ENCODE measurements at regions not wholly inside any gene's neighbourhood (a gene's known extent, or its start where the extent isn't known, plus 50 kb on each side); places are given as distances from the start of the nearest gene placed in this dataset.

- TF ChIP-seq SIX5 (IDR thresholded peaks at IDR 0.05; ENCODE audit: low read depth, low read length) (no peak), POU5F1 (IDR thresholded peaks at IDR 0.05; ENCODE audit: low read depth, low read length) (no peak), SP1 (IDR thresholded peaks at IDR 0.05; ENCODE audit: low read depth, low read length) (no peak), POLR2A (IDR thresholded peaks at IDR 0.05; ENCODE audit: control extremely low read depth in 1 of 2, low read depth in 2 of 2, low read length in 2 of 2) (no peak)
Measured at GRCh38 chr16:16830973-16831372, 452.0 kb downstream of the NPIPA7 start (continued).

All from H1 (cell line).